ENCODE measurements at regions not wholly inside any gene's neighbourhood (a gene's known extent, or its start where the extent isn't known, plus 50 kb on each side); places are given as distances from the start of the nearest gene placed in this dataset.

DNA sequence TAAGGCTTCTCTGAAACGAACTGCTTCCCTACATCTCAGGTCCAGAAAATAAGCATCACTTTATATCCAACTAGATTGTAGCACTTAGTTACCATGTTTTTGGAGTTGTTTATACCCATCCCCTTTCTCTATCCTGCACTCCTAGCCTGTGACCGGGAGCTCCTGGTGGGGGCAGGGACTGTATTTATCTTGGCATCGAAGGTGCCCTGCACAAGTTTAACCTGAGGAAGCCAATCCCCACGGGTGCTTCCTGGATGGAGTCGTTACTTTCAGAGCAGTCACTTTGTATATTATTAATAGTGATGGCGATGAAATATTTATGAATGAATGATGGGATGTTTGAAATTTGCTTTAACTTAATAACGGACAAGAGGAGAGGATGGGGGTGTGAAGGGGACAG is 73.9 kb downstream of the KLHDC7A start:
- Histone ChIP-seq H3K9me3 (ENCODE audit: control insufficient read depth in 2 of 2, insufficient read depth in 1 of 2, low read depth in 1 of 2, low read length in 1 of 2) (no peaks in the 10 kb centered on the region), H3K4me1 (ENCODE audit: control insufficient read depth in 3 of 3, insufficient read depth in 2 of 3, low read depth in 1 of 3, low read length in 2 of 3) (no peaks in the 10 kb centered on the region), H3K27ac (ENCODE audit: low read depth in 1 of 3, low read length in 2 of 3) (no peak overlapping the region), H3K4me3 (ENCODE audit: low read depth in 1 of 3, low read length in 3 of 3) (no peak overlapping the region), H3K36me3 (ENCODE audit: control insufficient read depth in 3 of 3, insufficient read depth in 2 of 3, low read depth in 1 of 3, low read length in 3 of 3) (no peaks in the 10 kb centered on the region), H3K27me3 (ENCODE audit: control insufficient read depth in 3 of 3, insufficient read depth in 3 of 3, low read length in 3 of 3) (peaks cover 0 to 12% (median 11%) of the 10 kb centered on the region in 3 donors)
- DNase-seq = no peak
- WGBS, 3 donors = 28 to 41% (median 31%) methylated on average over 7 of the region's 7 CpGs
- no peak for FAIRE-seq

DNA sequence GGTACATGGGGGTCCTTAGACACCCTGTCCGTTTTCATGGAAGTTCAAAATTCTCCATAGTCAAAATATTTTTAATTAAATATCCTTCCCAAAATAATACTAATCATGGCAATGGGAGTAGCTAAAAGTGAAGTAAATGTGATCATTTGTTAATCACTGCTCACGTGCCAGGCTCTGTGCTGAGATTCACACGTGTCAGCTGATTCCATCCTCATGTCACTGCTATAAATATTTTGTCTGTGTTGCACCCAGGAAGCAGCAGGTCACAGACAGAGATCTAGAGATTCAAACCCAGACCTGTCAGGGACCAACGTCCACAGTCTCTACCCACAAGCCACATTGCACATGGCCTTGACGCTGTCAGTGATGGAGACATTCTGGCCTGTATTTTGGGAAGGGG is 74.3 kb downstream of the KLHDC7A start:
- no peaks in the 10 kb centered on the region for H3K9me3 ChIP-seq (ENCODE audit: control insufficient read depth in 2 of 2, insufficient read depth in 1 of 2, low read depth in 1 of 2, low read length in 1 of 2)
- FAIRE-seq = no peak
- no peaks in the 10 kb centered on the region for H3K36me3 ChIP-seq (ENCODE audit: control insufficient read depth in 3 of 3, insufficient read depth in 2 of 3, low read depth in 1 of 3, low read length in 3 of 3)
- 66 to 82% (median 71%) methylated on average over 5 of the region's 5 CpGs for WGBS, 3 donors
- peaks cover 0 to 15% (median 12%) of the 10 kb centered on the region in 3 donors for H3K27me3 ChIP-seq (ENCODE audit: control insufficient read depth in 3 of 3, insufficient read depth in 3 of 3, low read length in 3 of 3)
- no peak overlapping the region for H3K27ac ChIP-seq (ENCODE audit: low read depth in 1 of 3, low read length in 2 of 3)
- H3K4me3 ChIP-seq (ENCODE audit: low read depth in 1 of 3, low read length in 3 of 3) = no peak overlapping the region
- DNase-seq = no peak
- no peaks in the 10 kb centered on the region for H3K4me1 ChIP-seq (ENCODE audit: control insufficient read depth in 3 of 3, insufficient read depth in 2 of 3, low read depth in 1 of 3, low read length in 2 of 3)

DNA sequence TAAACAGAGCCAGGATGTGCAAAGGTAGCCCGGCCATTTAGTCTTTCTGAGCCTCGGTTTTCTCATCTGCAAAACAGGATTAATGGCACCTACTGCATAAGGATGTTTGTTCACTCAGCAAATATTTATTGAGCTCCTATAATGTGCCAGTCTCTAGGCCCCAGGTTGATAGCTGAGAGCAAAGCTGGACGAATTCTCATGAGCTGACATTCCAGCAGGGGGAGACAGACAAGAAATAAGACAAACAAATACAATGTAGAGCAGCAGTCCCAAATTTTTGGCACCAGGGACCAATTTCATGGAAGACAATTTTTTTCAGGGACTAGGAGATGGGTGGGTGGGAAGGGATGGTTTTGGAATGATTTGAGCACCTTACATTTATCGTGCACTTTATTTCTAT is 74.3 kb upstream of the PAX7 start:
- no peaks in the 10 kb centered on the region for H3K36me3 ChIP-seq (ENCODE audit: control insufficient read depth in 3 of 3, insufficient read depth in 2 of 3, low read depth in 1 of 3, low read length in 3 of 3)
- DNase-seq (peak in 1 of 2 donors; percentile 31), FAIRE-seq (no peak)
- peaks cover 0 to 15% (median 8%) of the 10 kb centered on the region in 3 donors for H3K27me3 ChIP-seq (ENCODE audit: control insufficient read depth in 3 of 3, insufficient read depth in 3 of 3, low read length in 3 of 3)
- H3K4me3 ChIP-seq (ENCODE audit: low read depth in 1 of 3, low read length in 3 of 3) = no peak overlapping the region
- H3K4me1 ChIP-seq (ENCODE audit: control insufficient read depth in 3 of 3, insufficient read depth in 2 of 3, low read depth in 1 of 3, low read length in 2 of 3) = no peaks in the 10 kb centered on the region
- no peak overlapping the region for H3K27ac ChIP-seq (ENCODE audit: low read depth in 1 of 3, low read length in 2 of 3)
- 36 to 53% (median 42%) methylated on average over 4 of the region's 4 CpGs for WGBS, 3 donors
- no peaks in the 10 kb centered on the region for H3K9me3 ChIP-seq (ENCODE audit: control insufficient read depth in 2 of 2, insufficient read depth in 1 of 2, low read depth in 1 of 2, low read length in 1 of 2)

DNA sequence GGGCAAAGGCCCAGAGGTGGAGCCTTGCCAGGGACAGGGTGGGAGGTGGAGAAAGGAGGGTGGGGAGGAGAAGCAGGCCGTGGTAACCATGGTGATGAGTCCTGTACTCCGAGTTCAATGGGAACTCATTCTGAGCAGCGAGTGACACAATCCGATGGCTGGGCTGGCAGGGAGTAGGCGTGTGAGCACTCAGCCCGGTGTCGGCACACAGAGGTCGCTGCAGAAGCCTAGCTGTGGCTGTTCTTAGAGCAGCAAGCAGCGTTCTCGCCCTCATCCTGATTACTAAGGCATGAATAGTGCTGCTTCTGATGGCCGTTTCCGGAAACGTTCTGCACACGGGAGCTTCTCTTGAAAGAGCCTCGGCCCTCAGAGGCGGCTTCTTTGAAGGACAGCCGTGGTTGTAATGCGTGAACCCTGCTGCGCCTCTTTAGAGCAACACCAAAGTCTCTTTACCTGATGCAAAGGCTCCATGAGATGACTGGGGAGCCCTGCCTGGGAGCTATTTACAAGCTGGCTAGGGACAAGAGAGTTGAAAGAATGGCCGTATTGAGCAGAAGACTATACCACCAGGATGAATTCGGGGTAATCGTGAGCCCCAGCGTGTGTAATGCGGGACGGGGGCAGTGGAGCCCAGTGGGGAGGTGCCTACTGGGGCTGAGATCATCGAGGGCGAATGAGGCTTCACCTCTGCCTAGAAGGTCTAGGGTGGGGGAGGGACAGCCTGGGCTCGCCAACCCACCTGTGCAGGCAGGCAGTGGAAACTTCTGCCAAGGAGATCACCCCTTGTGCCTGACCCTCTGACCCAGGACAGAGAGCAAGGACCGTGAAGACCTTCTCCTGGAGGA is 72.8 kb upstream of the PAX7 start:
- H3K27ac ChIP-seq (ENCODE audit: low read depth in 1 of 3, low read length in 2 of 3) = no peak overlapping the region
- 2 to 5% (median 4%) methylated on average over 29 of the region's 29 CpGs for WGBS, 3 donors
- FAIRE-seq (no peak), DNase-seq (peak in 1 of 2 donors; percentile 35)
- no peaks in the 10 kb centered on the region for H3K36me3 ChIP-seq (ENCODE audit: control insufficient read depth in 3 of 3, insufficient read depth in 2 of 3, low read depth in 1 of 3, low read length in 3 of 3)
- H3K27me3 ChIP-seq (ENCODE audit: control insufficient read depth in 3 of 3, insufficient read depth in 3 of 3, low read length in 3 of 3) = peaks cover 0 to 21% (median 8%) of the 10 kb centered on the region in 3 donors
- H3K4me3 ChIP-seq (ENCODE audit: low read depth in 1 of 3, low read length in 3 of 3) = no peak overlapping the region
- H3K4me1 ChIP-seq (ENCODE audit: control insufficient read depth in 3 of 3, insufficient read depth in 2 of 3, low read depth in 1 of 3, low read length in 2 of 3) = no peaks in the 10 kb centered on the region
- no peaks in the 10 kb centered on the region for H3K9me3 ChIP-seq (ENCODE audit: control insufficient read depth in 2 of 2, insufficient read depth in 1 of 2, low read depth in 1 of 2, low read length in 1 of 2)

DNA sequence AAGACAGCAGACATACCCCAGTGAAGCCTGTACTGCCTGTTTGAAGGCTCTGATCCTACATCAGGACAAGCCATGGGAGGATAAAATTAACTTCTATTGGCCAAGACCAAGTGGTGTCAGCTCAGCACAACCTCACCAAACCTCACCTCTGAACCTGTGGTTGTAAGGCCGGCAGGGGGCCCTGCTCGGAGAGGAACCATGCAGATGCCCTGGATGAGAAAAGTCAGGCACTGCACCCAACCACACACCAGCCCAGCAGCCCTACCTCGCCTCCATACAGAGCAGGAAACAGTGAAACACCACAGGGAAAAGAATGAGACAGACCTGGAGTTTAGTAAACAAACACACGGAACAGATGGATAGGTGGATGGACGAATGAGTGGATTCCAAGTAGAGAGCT is 70.0 kb upstream of the PAX7 start:
- Histone ChIP-seq H3K27me3 (ENCODE audit: control insufficient read depth in 3 of 3, insufficient read depth in 3 of 3, low read length in 3 of 3) (peaks cover 4 to 19% (median 8%) of the 10 kb centered on the region in 3 donors), H3K36me3 (ENCODE audit: control insufficient read depth in 3 of 3, insufficient read depth in 2 of 3, low read depth in 1 of 3, low read length in 3 of 3) (no peaks in the 10 kb centered on the region), H3K4me1 (ENCODE audit: control insufficient read depth in 3 of 3, insufficient read depth in 2 of 3, low read depth in 1 of 3, low read length in 2 of 3) (no peaks in the 10 kb centered on the region), H3K4me3 (ENCODE audit: low read depth in 1 of 3, low read length in 3 of 3) (no peak overlapping the region), H3K9me3 (ENCODE audit: control insufficient read depth in 2 of 2, insufficient read depth in 1 of 2, low read depth in 1 of 2, low read length in 1 of 2) (no peaks in the 10 kb centered on the region), H3K27ac (ENCODE audit: low read depth in 1 of 3, low read length in 2 of 3) (no peak overlapping the region)
- 41 to 54% (median 45%) methylated on average over 5 of the region's 5 CpGs for WGBS, 3 donors
- DNase-seq (no peak), FAIRE-seq (no peak)

DNA sequence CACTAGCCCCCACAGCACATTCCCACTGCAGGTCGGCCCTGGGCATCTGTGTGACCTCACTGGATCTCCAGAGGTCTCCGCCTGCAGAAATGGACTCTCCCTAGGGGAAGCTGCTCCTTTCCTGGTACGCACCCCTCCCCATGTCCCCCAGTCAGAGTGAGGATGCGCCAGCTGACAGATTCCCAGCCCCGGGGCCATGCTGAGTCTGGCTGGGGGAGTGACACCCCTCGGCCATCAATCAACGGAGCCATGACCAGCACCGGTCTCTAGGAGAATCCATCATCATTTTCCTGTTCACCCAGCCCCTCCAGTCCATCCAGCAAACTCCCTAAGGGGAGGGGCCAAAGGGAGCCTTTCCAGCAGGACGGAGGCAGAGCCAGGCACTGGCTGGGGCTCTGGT is 68.7 kb upstream of the PAX7 start:
- H3K4me3 ChIP-seq (ENCODE audit: low read depth in 1 of 3, low read length in 3 of 3) = no peak overlapping the region
- FAIRE-seq (no peak), DNase-seq (no peak)
- no peaks in the 10 kb centered on the region for H3K4me1 ChIP-seq (ENCODE audit: control insufficient read depth in 3 of 3, insufficient read depth in 2 of 3, low read depth in 1 of 3, low read length in 2 of 3)
- H3K9me3 ChIP-seq (ENCODE audit: control insufficient read depth in 2 of 2, insufficient read depth in 1 of 2, low read depth in 1 of 2, low read length in 1 of 2) = no peaks in the 10 kb centered on the region
- peaks cover 4 to 19% (median 8%) of the 10 kb centered on the region in 3 donors for H3K27me3 ChIP-seq (ENCODE audit: control insufficient read depth in 3 of 3, insufficient read depth in 3 of 3, low read length in 3 of 3)
- no peaks in the 10 kb centered on the region for H3K36me3 ChIP-seq (ENCODE audit: control insufficient read depth in 3 of 3, insufficient read depth in 2 of 3, low read depth in 1 of 3, low read length in 3 of 3)
- H3K27ac ChIP-seq (ENCODE audit: low read depth in 1 of 3, low read length in 2 of 3) = no peak overlapping the region
- WGBS, 3 donors = 58 to 70% (median 64%) methylated on average over 9 of the region's 9 CpGs

DNA sequence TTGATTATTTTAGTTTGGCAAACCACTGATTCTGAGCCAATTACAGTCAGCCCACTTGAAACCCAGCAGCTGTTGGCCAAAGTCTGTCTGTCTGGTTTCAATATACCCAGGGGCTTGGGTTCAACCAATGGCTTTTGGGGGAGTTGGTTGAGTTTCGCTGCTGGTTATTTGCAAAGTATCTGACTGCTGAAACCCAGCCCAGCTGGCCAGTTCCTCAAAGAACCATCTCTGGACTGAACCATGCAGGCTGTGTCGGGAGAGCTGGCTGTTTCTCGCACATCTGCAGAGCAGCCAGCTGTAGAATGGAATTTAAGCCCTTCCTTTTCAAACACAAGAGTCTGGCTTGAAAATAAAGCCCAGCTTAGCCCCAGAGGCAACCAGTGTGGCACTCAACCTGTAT is 66.0 kb upstream of the PAX7 start:
- Histone ChIP-seq H3K9me3 (ENCODE audit: control insufficient read depth in 2 of 2, insufficient read depth in 1 of 2, low read depth in 1 of 2, low read length in 1 of 2) (no peaks in the 10 kb centered on the region), H3K27me3 (ENCODE audit: control insufficient read depth in 3 of 3, insufficient read depth in 3 of 3, low read length in 3 of 3) (peaks cover 3 to 10% (median 4%) of the 10 kb centered on the region in 3 donors), H3K4me1 (ENCODE audit: control insufficient read depth in 3 of 3, insufficient read depth in 2 of 3, low read depth in 1 of 3, low read length in 2 of 3) (no peaks in the 10 kb centered on the region), H3K36me3 (ENCODE audit: control insufficient read depth in 3 of 3, insufficient read depth in 2 of 3, low read depth in 1 of 3, low read length in 3 of 3) (no peaks in the 10 kb centered on the region), H3K4me3 (ENCODE audit: low read depth in 1 of 3, low read length in 3 of 3) (no peak overlapping the region), H3K27ac (ENCODE audit: low read depth in 1 of 3, low read length in 2 of 3) (no peak overlapping the region)
- WGBS, 3 donors = 38 to 40% (median 40%) methylated on average over 3 of the region's 3 CpGs
- FAIRE-seq = no peak
- no peak for DNase-seq

DNA sequence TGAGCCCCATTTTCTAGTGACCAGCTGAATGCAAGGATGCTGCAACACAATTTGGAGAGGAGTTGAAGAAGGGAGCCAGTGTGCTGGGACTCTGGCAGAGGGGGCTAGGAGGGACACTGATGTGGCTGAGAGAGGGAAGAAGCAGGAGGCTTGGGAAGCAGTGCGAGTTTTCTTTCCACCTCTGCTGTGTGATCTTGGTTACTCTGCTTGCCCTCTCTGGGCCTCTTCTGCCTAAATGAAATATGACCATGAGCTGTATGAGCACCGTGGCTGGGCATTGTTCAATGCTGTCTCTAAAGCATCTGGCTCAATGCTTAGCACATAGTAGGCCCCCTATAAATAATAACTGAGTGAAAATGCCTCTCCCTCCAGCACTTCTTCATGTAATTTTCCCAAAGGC is 65.3 kb upstream of the PAX7 start:
- Histone ChIP-seq H3K9me3 (ENCODE audit: control insufficient read depth in 2 of 2, insufficient read depth in 1 of 2, low read depth in 1 of 2, low read length in 1 of 2) (no peaks in the 10 kb centered on the region), H3K36me3 (ENCODE audit: control insufficient read depth in 3 of 3, insufficient read depth in 2 of 3, low read depth in 1 of 3, low read length in 3 of 3) (no peaks in the 10 kb centered on the region), H3K4me1 (ENCODE audit: control insufficient read depth in 3 of 3, insufficient read depth in 2 of 3, low read depth in 1 of 3, low read length in 2 of 3) (no peaks in the 10 kb centered on the region), H3K27ac (ENCODE audit: low read depth in 1 of 3, low read length in 2 of 3) (no peak overlapping the region), H3K27me3 (ENCODE audit: control insufficient read depth in 3 of 3, insufficient read depth in 3 of 3, low read length in 3 of 3) (peaks cover 2 to 6% (median 4%) of the 10 kb centered on the region in 3 donors), H3K4me3 (ENCODE audit: low read depth in 1 of 3, low read length in 3 of 3) (no peak overlapping the region)
- 57 to 73% (median 64%) methylated on average over 2 of the region's 2 CpGs for WGBS, 3 donors
- FAIRE-seq (no peak), DNase-seq (no peak)

DNA sequence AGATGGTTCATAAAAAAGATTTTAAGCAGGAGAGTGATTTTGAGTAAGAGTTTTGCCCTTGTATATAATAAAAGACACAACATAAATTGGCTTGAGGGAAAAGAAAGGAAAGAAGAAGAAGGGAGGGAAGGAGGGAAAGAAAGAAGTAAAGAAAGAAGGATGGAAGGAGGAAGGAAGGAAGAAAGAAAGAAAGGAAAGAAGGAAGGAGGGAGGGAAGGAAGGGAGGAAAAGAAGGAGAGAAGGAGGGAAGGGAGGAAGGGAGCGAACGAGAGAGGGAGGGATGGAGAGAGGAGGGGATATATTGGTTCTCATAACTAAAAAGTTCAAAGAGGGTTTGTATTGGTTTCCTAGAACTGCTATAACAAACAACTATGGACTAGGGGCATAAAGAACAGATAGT is 62.2 kb upstream of the PAX7 start:
- Histone ChIP-seq H3K36me3 (ENCODE audit: control insufficient read depth in 3 of 3, insufficient read depth in 2 of 3, low read depth in 1 of 3, low read length in 3 of 3) (no peaks in the 10 kb centered on the region), H3K9me3 (ENCODE audit: control insufficient read depth in 2 of 2, insufficient read depth in 1 of 2, low read depth in 1 of 2, low read length in 1 of 2) (no peaks in the 10 kb centered on the region), H3K27ac (ENCODE audit: low read depth in 1 of 3, low read length in 2 of 3) (no peak overlapping the region), H3K4me1 (ENCODE audit: control insufficient read depth in 3 of 3, insufficient read depth in 2 of 3, low read depth in 1 of 3, low read length in 2 of 3) (no peaks in the 10 kb centered on the region), H3K27me3 (ENCODE audit: control insufficient read depth in 3 of 3, insufficient read depth in 3 of 3, low read length in 3 of 3) (peaks cover 0 to 4% (median 2%) of the 10 kb centered on the region in 3 donors), H3K4me3 (ENCODE audit: low read depth in 1 of 3, low read length in 3 of 3) (no peak overlapping the region)
- FAIRE-seq (no peak), DNase-seq (no peak)
- 86 to 93% (median 90%) methylated on average over 2 of the region's 2 CpGs for WGBS, 3 donors

Data from small intestine (tissue), 7 donors.